ENCODE measurements at regions not wholly inside any gene's neighbourhood (a gene's known extent, or its start where the extent isn't known, plus 50 kb on each side); places are given as distances from the start of the nearest gene placed in this dataset.

DNA sequence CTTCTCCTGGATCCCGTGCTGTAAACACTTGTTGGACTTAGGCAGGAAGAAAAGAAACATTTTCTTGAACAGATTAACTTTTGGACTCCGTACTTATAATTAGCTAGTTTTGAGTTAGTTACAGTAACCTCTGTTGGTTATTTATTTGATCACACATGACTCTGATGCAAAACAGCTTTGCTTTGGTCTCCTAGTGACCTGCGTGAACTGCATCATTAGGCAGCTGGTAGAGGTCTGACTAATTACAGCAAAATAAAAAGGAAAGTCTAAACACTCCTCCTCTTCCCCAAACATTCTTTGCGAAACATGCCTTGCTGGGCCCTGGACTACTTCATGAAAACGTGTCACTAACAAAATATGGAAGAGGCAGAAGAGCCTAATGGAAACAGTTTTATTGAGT is 61.1 kb upstream of the ZFP64 start:
- no peaks in the 10 kb centered on the region for H3K4me1 ChIP-seq (ENCODE audit: control insufficient read depth, insufficient read depth, low read length, unreplicated experiment)

DNA sequence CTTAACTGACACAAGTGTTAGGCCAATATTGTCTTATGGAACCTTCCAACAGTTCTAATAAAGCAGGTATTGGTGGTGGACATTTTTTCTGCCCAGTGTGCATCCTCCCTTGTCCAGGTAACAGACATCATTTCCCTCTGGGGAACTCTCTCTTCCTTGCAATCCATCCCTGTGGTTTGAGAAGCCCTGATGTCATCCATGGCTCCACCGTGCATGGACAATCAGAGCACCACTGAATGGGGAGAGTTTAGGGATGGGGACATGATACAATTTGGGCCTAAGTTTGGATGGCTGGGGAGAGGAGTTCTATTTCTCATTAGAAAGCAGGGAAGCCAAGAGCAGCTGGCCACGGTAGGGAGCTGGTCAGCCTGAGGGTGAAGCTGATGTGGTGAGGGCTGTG is 60.2 kb upstream of the ZFP64 start:
- peaks cover 12% of the 10 kb centered on the region; the same call in 1 of the 2 replicates for H3K27me3 ChIP-seq (ENCODE audit: insufficient read depth, low read length)
- H3K27ac ChIP-seq (ENCODE audit: low read depth, low read length): no peak overlapping the region
- no peaks in the 10 kb centered on the region for H3K4me1 ChIP-seq (ENCODE audit: control insufficient read depth, insufficient read depth, low read length, unreplicated experiment)
- H3K79me2 ChIP-seq (ENCODE audit: control insufficient read depth, insufficient read depth, low read length, unreplicated experiment): no peaks in the 10 kb centered on the region
- no peak overlapping the region for H3K4me3 ChIP-seq (ENCODE audit: low read depth, low read length)
- no peak overlapping the region for H2AFZ ChIP-seq (ENCODE audit: low read length, unreplicated experiment)
- no peaks in the 10 kb centered on the region for H3K36me3 ChIP-seq (ENCODE audit: insufficient read depth, low read length)

More for the DNA sequence above, 61.1 kb upstream of the ZFP64 start:
- Histone ChIP-seq H3K27ac (ENCODE audit: low read depth, low read length) (no peak overlapping the region), H3K79me2 (ENCODE audit: control insufficient read depth, insufficient read depth, low read length, unreplicated experiment) (no peaks in the 10 kb centered on the region), H3K36me3 (ENCODE audit: insufficient read depth, low read length) (no peaks in the 10 kb centered on the region), H2AFZ (ENCODE audit: low read length, unreplicated experiment) (no peak overlapping the region), H3K27me3 (ENCODE audit: insufficient read depth, low read length) (peaks cover 12% of the 10 kb centered on the region; the same call in 1 of the 2 replicates), H3K4me3 (ENCODE audit: low read depth, low read length) (no peak overlapping the region)

DNA sequence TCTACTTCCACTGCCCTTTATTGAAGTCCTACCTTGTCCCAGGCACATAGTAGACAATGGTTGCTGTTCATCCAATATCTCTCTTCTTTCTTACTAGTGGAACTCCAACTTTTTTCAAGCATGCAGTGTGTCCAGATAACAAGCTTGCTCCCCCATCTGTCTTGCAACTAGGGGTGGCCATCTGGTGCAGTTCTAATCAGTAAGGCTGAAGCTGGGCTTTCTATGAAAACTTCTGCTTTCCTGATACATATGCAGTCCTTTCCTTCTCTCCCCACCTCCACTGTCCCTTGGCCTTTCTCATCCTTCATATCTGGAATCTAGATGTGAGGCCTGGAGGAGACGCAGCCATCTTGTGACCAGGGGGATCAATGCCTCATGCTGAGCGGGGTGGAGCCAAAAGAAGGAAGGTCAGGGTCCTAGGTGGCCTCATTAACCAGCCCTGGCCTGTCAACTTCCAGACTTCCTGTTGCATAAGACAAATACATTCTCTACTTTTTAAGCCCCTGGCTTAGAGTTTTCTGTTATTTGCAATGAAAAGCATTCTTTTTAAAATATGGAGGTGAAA is 59.6 kb upstream of the ZFP64 start:
- Histone ChIP-seq H3K27me3 (ENCODE audit: insufficient read depth, low read length) (peaks cover 12% of the 10 kb centered on the region; the same call in 1 of the 2 replicates), H3K36me3 (ENCODE audit: insufficient read depth, low read length) (no peaks in the 10 kb centered on the region), H3K4me1 (ENCODE audit: control insufficient read depth, insufficient read depth, low read length, unreplicated experiment) (no peaks in the 10 kb centered on the region), H3K4me3 (ENCODE audit: low read depth, low read length) (no peak overlapping the region), H2AFZ (ENCODE audit: low read length, unreplicated experiment) (no peak overlapping the region), H3K79me2 (ENCODE audit: control insufficient read depth, insufficient read depth, low read length, unreplicated experiment) (no peaks in the 10 kb centered on the region), H3K27ac (ENCODE audit: low read depth, low read length) (no peak overlapping the region)

DNA sequence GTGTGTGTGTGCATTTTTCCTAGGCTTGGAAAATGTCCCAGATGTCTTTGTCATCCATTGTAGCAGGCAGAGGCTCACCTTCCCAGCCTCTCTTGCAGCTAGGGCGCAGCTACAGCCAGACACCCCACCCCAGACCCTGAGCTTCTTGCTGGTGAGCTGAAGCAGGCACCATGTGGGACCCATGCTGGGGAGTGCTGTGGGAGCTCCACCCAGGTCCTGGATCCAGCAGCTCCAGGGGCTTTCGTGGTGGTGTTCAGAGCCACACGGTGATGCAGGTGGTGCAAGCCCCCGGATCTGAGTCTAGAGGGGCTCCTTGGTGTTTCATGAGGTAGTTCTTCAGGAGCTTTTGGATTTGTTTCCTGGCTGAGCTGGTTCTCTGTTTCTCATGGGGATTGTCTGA is 56.0 kb upstream of the ZFP64 start:
- H3K36me3 ChIP-seq (ENCODE audit: insufficient read depth, low read length): no peaks in the 10 kb centered on the region
- H3K27ac ChIP-seq (ENCODE audit: low read depth, low read length): no peak overlapping the region

DNA sequence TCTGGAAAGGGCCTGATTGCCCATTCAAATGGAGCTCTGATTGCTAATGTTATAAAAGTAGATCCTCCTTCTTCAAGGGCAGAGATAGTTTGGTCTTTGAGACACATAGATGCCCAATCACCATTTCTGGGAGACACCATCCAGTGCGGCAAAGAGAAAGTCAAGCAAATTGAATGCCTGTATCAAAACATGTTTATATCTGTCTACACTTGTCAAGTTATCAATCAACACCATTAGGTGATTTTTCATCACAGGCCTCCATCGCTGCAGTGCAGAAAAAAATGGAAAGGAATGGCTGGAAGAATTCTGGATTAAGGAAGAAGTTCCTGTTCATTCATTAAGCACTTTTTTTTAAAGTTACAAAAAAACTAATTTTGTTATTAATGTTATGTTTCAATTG is 54.8 kb upstream of the ZFP64 start:
- H3K36me3 ChIP-seq (ENCODE audit: insufficient read depth, low read length): no peaks in the 10 kb centered on the region
- no peak overlapping the region for H3K4me3 ChIP-seq (ENCODE audit: low read depth, low read length)
- H3K27me3 ChIP-seq (ENCODE audit: insufficient read depth, low read length): peaks cover 6% of the 10 kb centered on the region; the same call in 1 of the 2 replicates
- H2AFZ ChIP-seq (ENCODE audit: low read length, unreplicated experiment): no peak overlapping the region
- H3K27ac ChIP-seq (ENCODE audit: low read depth, low read length): no peak overlapping the region
- no peaks in the 10 kb centered on the region for H3K79me2 ChIP-seq (ENCODE audit: control insufficient read depth, insufficient read depth, low read length, unreplicated experiment)
- H3K4me1 ChIP-seq (ENCODE audit: control insufficient read depth, insufficient read depth, low read length, unreplicated experiment): no peaks in the 10 kb centered on the region

More for the DNA sequence above, 56.0 kb upstream of the ZFP64 start:
- Histone ChIP-seq H3K27me3 (ENCODE audit: insufficient read depth, low read length) (peaks cover 6% of the 10 kb centered on the region; the same call in 1 of the 2 replicates), H3K79me2 (ENCODE audit: control insufficient read depth, insufficient read depth, low read length, unreplicated experiment) (no peaks in the 10 kb centered on the region), H3K4me3 (ENCODE audit: low read depth, low read length) (no peak overlapping the region), H3K4me1 (ENCODE audit: control insufficient read depth, insufficient read depth, low read length, unreplicated experiment) (no peaks in the 10 kb centered on the region), H2AFZ (ENCODE audit: low read length, unreplicated experiment) (no peak overlapping the region)

DNA sequence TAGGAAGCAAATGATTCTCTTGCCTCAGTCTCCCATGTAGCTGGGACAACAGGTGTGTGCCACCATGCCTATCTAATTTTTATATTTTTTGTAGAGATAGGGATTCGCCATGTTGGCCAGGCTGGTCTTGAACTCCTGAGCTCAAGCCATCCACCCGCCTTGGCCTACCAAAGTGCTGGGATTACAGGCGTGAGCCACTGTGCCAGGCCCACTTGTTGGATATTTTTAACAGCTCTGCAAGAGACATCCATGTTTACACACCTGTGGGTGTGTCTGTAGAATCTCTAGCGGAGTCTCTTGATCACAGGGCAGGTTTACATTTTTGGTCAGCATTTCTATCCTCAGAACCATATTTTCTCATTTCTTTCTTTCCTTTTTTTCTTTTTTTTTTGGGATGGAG is 53.1 kb upstream of the ZFP64 start:
- no peak overlapping the region for H3K27ac ChIP-seq (ENCODE audit: low read depth, low read length)
- H3K79me2 ChIP-seq (ENCODE audit: control insufficient read depth, insufficient read depth, low read length, unreplicated experiment): no peaks in the 10 kb centered on the region
- H3K36me3 ChIP-seq (ENCODE audit: insufficient read depth, low read length): no peaks in the 10 kb centered on the region
- peaks cover 14% of the 10 kb centered on the region for H3K27me3 ChIP-seq (ENCODE audit: insufficient read depth, low read length)
- no peak overlapping the region for H2AFZ ChIP-seq (ENCODE audit: low read length, unreplicated experiment)
- no peaks in the 10 kb centered on the region for H3K4me1 ChIP-seq (ENCODE audit: control insufficient read depth, insufficient read depth, low read length, unreplicated experiment)
- H3K4me3 ChIP-seq (ENCODE audit: low read depth, low read length): no peak overlapping the region

DNA sequence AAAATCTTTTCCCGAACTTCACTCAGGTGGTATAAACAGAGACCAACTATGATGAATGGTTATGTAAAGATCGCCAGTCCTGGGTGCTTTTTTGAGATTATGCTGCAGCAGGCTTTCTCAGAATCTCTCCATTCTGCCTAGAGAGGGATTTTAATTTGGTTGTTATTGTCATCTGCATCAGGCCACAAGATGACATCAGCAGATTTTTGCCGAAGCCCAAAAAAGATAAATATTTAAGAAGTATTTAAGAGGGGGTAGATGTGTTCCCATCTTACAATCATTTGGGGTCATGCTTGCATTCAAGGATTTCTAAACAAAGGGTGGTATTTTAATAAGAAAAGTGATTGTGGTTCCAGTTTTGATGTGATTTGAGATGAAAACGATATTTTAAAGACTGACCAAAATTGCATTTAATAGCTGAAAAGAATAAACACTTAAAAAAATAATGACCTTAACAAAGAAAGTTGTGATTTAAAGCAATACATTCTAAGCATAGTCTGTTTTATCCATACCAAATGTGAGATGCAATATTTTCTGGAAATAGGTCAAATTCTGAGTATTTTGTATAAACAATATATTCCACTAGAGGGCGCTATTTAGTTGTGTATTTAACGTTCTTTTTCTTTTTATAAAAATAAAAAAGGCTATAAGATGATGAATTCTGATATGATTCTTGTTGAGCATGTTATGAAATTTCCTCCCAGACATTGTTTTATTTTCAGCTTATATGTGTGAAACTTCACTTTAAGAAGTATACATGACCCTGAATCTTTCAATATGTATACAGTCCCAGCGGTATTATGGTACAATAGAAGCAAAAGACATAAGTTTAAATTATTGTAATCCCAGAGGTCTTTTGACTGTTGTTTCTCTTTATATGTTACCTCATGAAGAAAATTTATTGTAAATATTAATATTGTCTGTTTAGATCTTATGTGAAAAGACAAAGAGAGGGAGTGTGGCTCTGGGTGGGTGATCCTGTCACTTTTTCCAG is 51.0 kb upstream of the ZFP64 start:
- Histone ChIP-seq H3K4me3 (ENCODE audit: low read depth, low read length) (no peak overlapping the region), H3K79me2 (ENCODE audit: control insufficient read depth, insufficient read depth, low read length, unreplicated experiment) (no peaks in the 10 kb centered on the region), H2AFZ (ENCODE audit: low read length, unreplicated experiment) (no peak overlapping the region), H3K27me3 (ENCODE audit: insufficient read depth, low read length) (peaks cover 18% of the 10 kb centered on the region), H3K27ac (ENCODE audit: low read depth, low read length) (no peak overlapping the region), H3K4me1 (ENCODE audit: control insufficient read depth, insufficient read depth, low read length, unreplicated experiment) (no peaks in the 10 kb centered on the region), H3K36me3 (ENCODE audit: insufficient read depth, low read length) (no peaks in the 10 kb centered on the region)

Data from ACC112 (cell line).